Adipocyte (in vitro differentiated cells): ENCODE measurements at regions not wholly inside any gene's neighbourhood (a gene's known extent, or its start where the extent isn't known, plus 50 kb on each side); places are given as distances from the start of the nearest gene placed in this dataset.
A peak's percentile ranks its signal among the peaks of the same experiment; 100 is the strongest.

Source experiments
- DNase-seq: peaks from one replicate; pipeline ENCODE4 v3.0.0-alpha.2; 2015; ENCODE audit warnings: low read depth
- H3K27me3 ChIP-seq: replicated peaks from 2 replicates; pipeline ENCODE4 v1.7.0; 2013; ENCODE audit warnings: mild to moderate bottlenecking, low read length, moderate library complexity; ENCODE audit not compliant: control insufficient read depth, insufficient read depth
- H3K36me3 ChIP-seq: 2 replicates; pipeline ENCODE4 v1.7.0; 2013; ENCODE audit warnings: low read length, mild to moderate bottlenecking, moderate library complexity; ENCODE audit not compliant: control insufficient read depth, insufficient read depth, severe bottlenecking
- H3K4me1 ChIP-seq: 2 replicates; pipeline ENCODE4 v1.7.0; 2013; ENCODE audit warnings: mild to moderate bottlenecking, low read length, moderate library complexity; ENCODE audit not compliant: control insufficient read depth, insufficient read depth
- H3K4me3 ChIP-seq: 2 replicates; pipeline ENCODE4 v1.7.0; 2013; ENCODE audit warnings: mild to moderate bottlenecking, low read length, moderate library complexity
- H3K9ac ChIP-seq: 2 replicates; pipeline ENCODE4 v1.7.0; 2013; ENCODE audit warnings: mild to moderate bottlenecking, low read length, moderate library complexity
- H3K9me3 ChIP-seq: 2 replicates; pipeline ENCODE4 v1.7.0; 2013; ENCODE audit warnings: mild to moderate bottlenecking, low read length, moderate library complexity; ENCODE audit not compliant: control insufficient read depth

GRCh38 chr10:121059351-121059750 lies 208.2 kb downstream of the WDR11 start:
- DNase-seq: no peak
- Histone ChIP-seq H3K36me3 (no peaks in the 10 kb centered on the region), H3K9me3 (no peaks in the 10 kb centered on the region), H3K4me1 (no peaks in the 10 kb centered on the region), H3K27me3 (peaks cover 10% of the 10 kb centered on the region), H3K9ac (no peak overlapping the region), H3K4me3 (no peak overlapping the region)

GRCh38 chr10:121062115-121062514 lies 211.0 kb downstream of the WDR11 start:
- Histone ChIP-seq H3K9ac (no peak overlapping the region), H3K9me3 (no peaks in the 10 kb centered on the region), H3K4me3 (no peak overlapping the region), H3K36me3 (no peaks in the 10 kb centered on the region), H3K4me1 (no peaks in the 10 kb centered on the region), H3K27me3 (peaks cover 10% of the 10 kb centered on the region)
- DNase-seq: no peak

DNA sequence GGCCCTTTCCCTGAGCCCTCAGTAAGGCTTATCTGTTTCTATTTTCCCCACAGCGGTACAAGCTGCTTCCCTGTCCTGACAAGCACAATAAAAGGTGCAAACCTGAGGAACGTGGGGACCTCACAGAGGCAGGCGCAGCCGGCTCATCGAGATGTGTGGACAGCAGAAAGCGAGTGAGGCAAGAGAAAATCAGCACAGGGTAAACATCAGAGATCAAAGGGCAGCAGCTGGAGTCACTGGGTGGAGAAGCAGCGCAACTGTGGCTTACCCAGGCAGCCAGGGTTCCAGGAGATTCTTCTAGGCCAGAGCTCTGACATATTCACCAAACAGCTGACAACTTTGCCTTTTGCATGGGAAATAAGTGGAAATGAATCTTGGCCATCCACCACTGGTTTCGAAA lies 212.6 kb downstream of the WDR11 start:
- Histone ChIP-seq H3K4me1 (no peaks in the 10 kb centered on the region), H3K36me3 (no peaks in the 10 kb centered on the region), H3K9ac (no peak overlapping the region), H3K9me3 (no peaks in the 10 kb centered on the region), H3K27me3 (peaks cover 10% of the 10 kb centered on the region), H3K4me3 (no peak overlapping the region)
- no peak for DNase-seq

- H3K27me3 ChIP-seq: peaks cover 6% of the 10 kb centered on the region
- no peaks in the 10 kb centered on the region for H3K36me3 ChIP-seq
- no peak overlapping the region for H3K9ac ChIP-seq
- H3K4me1 ChIP-seq: peaks cover 7% of the 10 kb centered on the region
- DNase-seq: no peak
- H3K4me3 ChIP-seq: no peak overlapping the region
- H3K9me3 ChIP-seq: no peaks in the 10 kb centered on the region
Measured at GRCh38 chr10:121064491-121064890, 213.3 kb downstream of the WDR11 start.

DNA sequence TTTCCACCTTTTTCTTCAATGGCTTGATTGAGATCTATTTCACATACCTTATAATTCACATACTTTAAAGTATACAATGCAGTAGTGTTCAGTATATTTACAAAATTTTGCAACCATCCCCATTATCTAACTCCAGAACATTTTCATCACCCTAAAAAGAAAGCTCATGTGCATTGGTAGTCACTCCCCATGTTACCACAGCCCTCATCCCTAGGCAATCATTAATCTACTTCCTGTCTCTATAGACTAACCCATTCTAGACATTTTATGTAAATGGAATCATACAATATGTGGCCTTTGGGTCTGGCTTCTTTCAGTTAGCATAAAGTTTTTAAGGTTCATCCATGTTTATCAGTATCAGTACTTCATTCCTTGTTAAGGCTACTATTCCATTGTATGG lies 214.2 kb downstream of the WDR11 start:
- no peaks in the 10 kb centered on the region for H3K36me3 ChIP-seq
- no peak overlapping the region for H3K4me3 ChIP-seq
- no peak for DNase-seq

GRCh38 chr10:121069061-121069850 lies 218.1 kb downstream of the WDR11 start:
- Histone ChIP-seq H3K9me3 (no peaks in the 10 kb centered on the region), H3K36me3 (no peaks in the 10 kb centered on the region), H3K4me3 (no peak overlapping the region), H3K9ac (no peak overlapping the region), H3K27me3 (no peaks in the 10 kb centered on the region), H3K4me1 (peaks cover 7% of the 10 kb centered on the region)
- DNase-seq: no peak

More for the DNA sequence above, 214.2 kb downstream of the WDR11 start:
- H3K27me3 ChIP-seq: peaks cover 6% of the 10 kb centered on the region
- H3K9ac ChIP-seq: no peak overlapping the region
- H3K4me1 ChIP-seq: peaks cover 7% of the 10 kb centered on the region
- H3K9me3 ChIP-seq: no peaks in the 10 kb centered on the region

DNA sequence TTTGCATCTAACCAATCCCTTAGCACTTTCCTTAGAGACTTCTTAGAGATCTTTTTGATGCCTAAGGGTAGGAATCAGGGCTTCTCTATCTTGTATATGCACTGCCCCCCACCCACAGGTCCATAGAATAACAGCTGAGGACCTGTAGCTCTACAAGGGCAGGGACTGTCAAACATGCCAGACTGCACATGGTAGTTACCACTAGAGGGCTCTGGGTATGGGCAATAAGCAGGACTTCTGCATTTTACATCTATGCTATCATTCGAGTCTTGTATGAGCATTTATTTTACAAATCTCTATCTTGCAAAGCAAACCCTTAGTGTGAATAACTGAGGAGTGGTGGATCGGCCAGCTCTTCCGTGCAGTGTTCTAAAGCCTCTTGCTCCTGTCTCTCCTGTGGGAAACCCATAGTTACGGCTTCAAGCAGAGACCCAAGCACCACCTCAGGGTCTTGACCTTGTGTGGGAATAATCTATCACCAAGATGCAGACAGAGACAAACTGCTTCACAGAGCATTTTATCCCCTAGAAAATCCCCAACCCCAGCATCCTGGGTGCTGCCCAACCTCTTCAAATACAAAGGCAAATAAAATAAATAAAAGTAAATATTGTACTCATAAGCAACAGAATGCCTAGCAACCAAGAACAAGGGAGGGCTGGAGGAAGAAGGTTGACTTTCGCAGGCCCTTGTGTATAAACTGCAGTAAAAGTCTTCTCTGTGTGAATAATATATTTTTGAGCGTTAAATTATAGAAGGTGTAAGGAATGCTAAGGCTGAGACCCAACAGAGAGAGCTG lies 219.3 kb downstream of the WDR11 start:
- Histone ChIP-seq H3K27me3 (no peaks in the 10 kb centered on the region), H3K9me3 (no peaks in the 10 kb centered on the region), H3K9ac (no peak overlapping the region), H3K4me3 (no peak overlapping the region), H3K4me1 (peaks cover 7% of the 10 kb centered on the region), H3K36me3 (no peaks in the 10 kb centered on the region)
- DNase-seq: no peak

DNA sequence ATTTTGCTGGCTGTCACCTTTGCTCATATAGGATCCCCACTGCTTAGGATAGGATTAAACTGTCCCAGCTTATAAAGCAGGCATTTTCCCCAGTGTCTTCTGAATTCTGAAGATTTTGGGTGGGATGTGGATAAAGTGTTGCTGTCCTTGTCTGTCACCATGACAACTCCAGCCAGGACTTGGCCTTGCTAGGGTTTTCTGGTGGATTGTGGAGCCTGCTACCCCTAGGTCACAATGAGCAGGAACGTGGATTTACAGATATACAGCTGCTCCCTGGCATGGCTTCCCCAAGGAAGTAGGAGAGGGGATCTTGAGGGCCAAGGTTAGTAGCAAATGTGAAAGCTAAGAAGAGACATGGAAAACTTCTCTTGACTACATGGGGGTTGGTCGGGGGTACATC lies 220.7 kb downstream of the WDR11 start:
- no peak for DNase-seq
- Histone ChIP-seq H3K9me3 (no peaks in the 10 kb centered on the region), H3K4me3 (no peak overlapping the region), H3K4me1 (peaks cover 14% of the 10 kb centered on the region), H3K27me3 (no peaks in the 10 kb centered on the region), H3K36me3 (no peaks in the 10 kb centered on the region), H3K9ac (no peak overlapping the region)

DNA sequence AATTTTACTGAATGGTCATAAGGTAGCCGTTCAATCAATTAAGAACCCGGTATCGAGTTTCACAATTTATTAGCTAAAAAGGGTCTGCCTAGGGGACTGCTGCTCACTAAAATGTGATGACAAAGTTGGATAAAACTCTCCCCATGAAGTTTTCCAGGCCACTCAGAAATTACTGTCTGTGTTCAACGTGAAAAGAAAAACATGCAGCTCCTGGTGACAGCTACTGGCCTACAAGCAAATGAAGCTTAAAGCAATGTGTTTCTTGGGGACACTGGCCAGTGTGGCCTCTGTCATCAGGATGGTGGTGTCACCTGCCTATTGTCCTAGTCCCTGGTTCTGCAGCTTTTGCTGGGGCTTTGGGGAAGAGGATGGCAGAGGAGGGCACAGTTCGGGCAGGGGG lies 222.6 kb downstream of the WDR11 start:
- H3K4me1 ChIP-seq: peaks cover 25% of the 10 kb centered on the region
- H3K9me3 ChIP-seq: no peaks in the 10 kb centered on the region

DNA sequence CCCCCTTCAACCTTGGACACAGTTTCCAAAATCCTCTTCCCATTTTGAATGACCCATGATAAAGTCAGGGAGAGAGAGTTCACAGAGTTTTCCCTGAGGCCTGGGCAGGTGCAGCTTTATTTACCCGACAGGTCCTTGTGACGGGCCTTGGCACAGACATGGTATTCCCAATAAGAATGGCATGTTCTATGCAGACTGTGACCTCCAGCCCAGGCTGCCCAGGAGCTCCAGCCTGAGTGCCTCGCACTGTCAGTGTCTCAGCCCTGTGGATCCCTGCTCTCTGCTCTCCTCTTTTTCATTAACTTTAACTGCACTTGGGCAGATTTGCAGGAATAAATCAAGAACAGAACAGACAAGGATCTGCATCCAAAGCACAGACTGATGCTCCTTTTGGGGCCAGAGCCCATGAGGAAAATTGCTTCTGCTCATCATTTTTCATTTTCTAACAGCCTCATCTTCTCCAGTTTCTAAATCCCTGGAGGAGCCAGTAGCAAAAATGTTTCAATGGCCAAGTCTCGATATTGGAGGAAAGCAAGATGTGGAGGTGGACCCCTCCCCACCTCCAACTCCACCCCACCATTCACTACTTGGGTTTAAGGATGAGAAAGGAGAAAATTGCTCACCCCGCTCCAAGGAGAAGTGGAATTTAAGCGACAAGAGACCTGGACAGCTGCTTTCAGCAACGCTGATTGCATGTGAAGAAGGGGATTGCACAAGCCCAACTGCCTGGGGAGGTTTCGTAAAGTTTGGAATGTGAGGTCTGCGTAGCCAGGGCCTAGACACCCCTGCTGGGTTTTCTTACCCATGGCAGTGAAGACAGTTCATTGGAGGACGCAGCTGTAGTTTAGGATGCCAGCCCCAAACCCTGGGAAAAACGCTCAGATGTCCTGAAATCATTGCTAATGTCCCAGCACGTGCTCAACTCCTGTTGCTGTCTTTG lies 225.9 kb downstream of the WDR11 start:
- Histone ChIP-seq H3K27me3 (peaks cover 17% of the 10 kb centered on the region), H3K4me3 (no peak overlapping the region), H3K36me3 (no peaks in the 10 kb centered on the region), H3K9ac (no peak overlapping the region), H3K9me3 (no peaks in the 10 kb centered on the region), H3K4me1 (peaks cover 26% of the 10 kb centered on the region)
- peak; percentile 14 for DNase-seq

More for the DNA sequence above, 222.6 kb downstream of the WDR11 start:
- H3K4me3 ChIP-seq: no peak overlapping the region
- no peak overlapping the region for H3K9ac ChIP-seq
- H3K27me3 ChIP-seq: peaks cover 4% of the 10 kb centered on the region
- H3K36me3 ChIP-seq: no peaks in the 10 kb centered on the region
- no peak for DNase-seq

GRCh38 chr10:121078036-121078435 lies 226.9 kb downstream of the WDR11 start:
- H3K9ac ChIP-seq: no peak overlapping the region
- H3K9me3 ChIP-seq: no peaks in the 10 kb centered on the region
- no peaks in the 10 kb centered on the region for H3K36me3 ChIP-seq
- H3K4me3 ChIP-seq: no peak overlapping the region
- DNase-seq: no peak
- peaks cover 19% of the 10 kb centered on the region for H3K27me3 ChIP-seq
- peaks cover 26% of the 10 kb centered on the region for H3K4me1 ChIP-seq
